ENCODE measurements at regions not wholly inside any gene's neighbourhood (a gene's known extent, or its start where the extent isn't known, plus 50 kb on each side); places are given as distances from the start of the nearest gene placed in this dataset.

- TF ChIP-seq ELK1 (IDR thresholded peaks at IDR 0.05; ENCODE audit: borderline replicate concordance, low read depth, low read length): no peak
- TF ChIP-seq RCOR1 (IDR thresholded peaks at IDR 0.05; ENCODE audit: insufficient replicate concordance, low read length): no peak
- no peak for TF ChIP-seq NFE2L2 (IDR thresholded peaks at IDR 0.05; ENCODE audit: low read depth, low read length)
- TF ChIP-seq CEBPB (IDR thresholded peaks at IDR 0.05; ENCODE audit: low read depth, low read length): no peak
Measured at GRCh38 chr20:53764415-53764800, 170.8 kb upstream of the ZNF217 start (continued).

All from IMR-90 (cell line).